GM21528 (cell line): ENCODE measurements at regions not wholly inside any gene's neighbourhood (a gene's known extent, or its start where the extent isn't known, plus 50 kb on each side); places are given as distances from the start of the nearest gene placed in this dataset.
A peak's percentile ranks its signal among the peaks of the same experiment; 100 is the strongest.

Experiments
- ATAC-seq: cut with Tn5 transposase; IDR thresholded peaks from one replicate; pipeline ENCODE4 v1.9.1; 2021; ENCODE audit warnings: mild to moderate bottlenecking, moderate library complexity; ENCODE audit not compliant: unreplicated experiment, low FRiP score

DNA sequence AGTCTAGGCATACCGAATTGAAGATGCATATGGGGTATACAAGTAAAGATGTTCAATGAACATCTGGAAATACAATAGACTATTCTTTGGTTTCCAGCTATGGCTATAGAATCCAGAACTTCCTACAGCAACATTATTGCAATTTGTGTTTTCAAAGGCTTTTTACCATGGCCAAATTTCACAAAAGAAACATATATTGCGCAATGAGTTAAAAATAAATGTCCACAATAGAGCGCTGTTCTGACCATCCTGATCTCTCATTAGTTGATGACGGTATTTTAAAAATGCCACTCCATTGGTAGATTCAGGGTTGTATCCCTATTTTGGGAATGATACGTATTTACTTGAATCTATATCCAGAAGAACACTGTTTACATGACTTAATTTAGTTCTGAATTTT lies 139.2 kb downstream of the LINC00632 start:
- no peak for ATAC-seq

DNA sequence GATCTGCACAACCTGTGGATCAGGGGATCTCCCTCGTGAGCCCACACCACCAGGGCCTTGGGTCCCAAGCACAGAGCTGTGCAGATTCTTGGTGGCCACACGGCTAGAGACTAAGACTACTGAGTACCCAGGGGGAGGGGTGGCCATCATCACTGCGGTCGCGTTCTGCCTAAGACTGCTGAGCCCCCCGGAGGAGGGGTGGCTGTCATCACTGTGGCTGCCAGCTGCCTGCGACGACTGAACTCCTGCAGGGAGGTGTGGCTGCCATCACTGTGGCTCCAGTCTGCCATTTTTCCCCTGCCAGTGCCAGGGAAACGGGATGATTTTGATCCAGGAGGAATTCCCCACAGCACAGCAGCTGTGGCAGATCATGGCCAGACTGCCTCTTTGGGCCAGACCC lies 141.7 kb upstream of the SPANXB1 start:
- ATAC-seq, result no peak

DNA sequence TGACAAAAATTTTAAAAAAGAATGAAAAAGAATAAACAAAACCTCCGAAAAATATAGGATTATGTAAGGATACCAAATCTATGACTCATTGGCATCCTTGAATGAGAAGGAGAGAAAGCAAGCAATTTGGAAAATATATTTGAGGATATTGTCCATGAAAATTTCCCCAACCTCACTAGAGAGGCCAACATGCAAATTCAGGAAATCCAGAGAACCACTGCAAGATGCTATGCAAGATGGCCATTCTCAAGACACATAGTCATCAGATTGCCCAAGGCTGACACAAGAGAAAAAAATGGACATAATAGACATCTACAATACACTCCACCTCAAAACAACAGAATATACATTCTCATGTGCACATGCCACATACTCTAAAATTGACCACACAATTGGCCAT lies 135.9 kb upstream of the SPANXB1 start:
- ATAC-seq, result no peak

DNA sequence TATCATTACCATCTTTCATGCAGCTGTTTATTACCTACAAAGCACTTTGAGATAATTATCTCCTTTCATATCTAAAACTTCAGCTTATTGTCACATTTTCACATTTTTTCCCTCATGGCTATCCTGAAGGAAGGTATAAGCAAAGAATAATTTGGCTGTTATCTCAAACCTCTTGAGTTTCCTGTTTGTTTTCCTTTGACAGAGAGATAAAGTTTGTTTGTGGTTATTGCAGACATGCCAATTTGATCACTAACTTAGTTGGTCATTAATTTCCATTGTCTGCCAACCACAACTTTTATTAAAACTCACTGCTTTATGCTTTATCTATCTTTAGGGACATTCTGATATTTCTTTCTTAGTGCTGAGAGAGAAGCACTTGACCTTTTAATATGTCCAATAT lies 89.8 kb upstream of the SPANXB1 start:
- ATAC-seq, result no peak

DNA sequence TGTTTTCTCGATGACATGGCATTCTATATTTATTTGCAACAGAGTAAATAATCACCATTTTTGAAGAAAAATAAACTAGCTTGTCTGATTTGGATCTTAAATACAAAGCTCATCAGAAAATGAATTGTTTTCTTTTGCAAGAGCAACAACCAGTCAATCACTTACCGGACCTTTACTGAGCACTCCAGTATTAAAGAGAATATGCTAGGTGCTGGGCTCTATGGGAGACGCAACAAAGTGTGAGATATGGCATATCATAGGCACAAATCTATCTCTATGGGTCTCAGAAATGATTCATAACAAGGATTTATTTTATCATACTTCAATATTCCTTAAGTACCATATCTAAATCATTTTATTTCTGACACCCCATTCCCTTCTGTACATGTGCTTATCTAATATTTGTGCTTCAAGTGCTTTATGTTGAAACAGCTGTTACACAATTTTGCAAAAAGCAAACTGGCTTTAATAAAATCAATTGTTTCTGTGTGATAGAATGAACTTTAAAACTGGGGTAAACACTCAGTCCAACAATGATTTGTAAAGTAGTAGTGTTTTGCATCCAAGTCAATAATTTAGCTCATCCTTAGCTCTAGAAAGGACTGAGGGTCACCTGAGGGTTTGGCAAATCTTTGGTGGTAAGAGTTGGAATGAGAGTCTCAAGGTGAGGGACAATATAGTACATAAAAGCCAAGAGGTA lies 88.4 kb upstream of the SPANXB1 start:
- no peak for ATAC-seq

DNA sequence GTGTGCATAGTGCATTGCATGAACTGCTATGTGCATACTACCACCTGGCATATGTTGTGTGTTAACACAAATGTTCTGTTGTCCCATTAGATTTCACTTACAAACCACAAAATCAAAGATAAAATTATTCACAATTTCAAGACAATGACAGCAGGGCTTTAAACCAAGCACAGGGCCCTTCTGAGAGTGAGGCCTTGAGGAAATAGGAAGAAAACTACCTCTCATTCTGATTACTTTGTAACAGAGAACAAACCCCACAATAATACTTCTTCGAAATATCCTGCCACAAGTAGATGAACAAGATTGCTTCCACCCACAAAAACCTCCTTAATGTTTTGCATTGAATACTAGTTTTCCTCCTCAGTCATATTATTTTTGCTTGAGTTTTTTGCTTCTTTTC lies 85.5 kb upstream of the SPANXB1 start:
- ATAC-seq, result no peak

DNA sequence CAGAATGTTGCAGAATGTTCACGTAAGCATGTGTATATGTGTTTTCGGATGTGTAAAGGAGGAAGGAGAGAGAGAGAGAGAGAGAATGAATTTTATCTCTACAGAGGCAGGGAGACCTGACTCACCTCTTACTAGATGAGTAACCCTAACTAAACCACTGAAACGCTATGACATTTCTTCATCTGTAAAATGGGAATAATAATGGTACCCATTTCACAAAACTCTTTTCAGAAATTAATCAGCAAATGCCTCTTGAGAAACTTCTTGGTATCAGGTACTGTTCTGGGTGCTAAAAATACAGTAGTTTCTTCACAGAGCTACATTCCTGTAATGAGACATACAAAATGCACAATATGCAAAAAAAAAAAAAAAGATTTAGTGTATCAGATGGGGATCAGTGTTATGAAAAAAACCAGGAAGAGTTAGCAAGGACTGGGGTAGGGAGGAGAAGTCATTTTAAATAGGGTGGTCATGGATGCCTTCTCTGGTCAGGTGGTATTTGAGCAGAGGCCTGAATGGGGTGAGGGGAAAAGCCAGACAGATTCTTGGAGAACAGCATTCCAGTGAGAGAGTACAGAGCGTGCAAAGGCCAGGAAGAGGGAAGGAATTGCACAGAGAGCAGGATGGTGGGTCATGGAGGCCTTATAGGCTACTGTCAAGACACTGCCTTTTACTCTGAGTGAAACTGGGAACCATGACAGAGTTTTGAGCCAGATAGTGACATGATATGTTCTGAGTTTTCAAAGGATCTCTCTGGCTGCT lies 84.9 kb upstream of the SPANXB1 start:
- no peak for ATAC-seq

DNA sequence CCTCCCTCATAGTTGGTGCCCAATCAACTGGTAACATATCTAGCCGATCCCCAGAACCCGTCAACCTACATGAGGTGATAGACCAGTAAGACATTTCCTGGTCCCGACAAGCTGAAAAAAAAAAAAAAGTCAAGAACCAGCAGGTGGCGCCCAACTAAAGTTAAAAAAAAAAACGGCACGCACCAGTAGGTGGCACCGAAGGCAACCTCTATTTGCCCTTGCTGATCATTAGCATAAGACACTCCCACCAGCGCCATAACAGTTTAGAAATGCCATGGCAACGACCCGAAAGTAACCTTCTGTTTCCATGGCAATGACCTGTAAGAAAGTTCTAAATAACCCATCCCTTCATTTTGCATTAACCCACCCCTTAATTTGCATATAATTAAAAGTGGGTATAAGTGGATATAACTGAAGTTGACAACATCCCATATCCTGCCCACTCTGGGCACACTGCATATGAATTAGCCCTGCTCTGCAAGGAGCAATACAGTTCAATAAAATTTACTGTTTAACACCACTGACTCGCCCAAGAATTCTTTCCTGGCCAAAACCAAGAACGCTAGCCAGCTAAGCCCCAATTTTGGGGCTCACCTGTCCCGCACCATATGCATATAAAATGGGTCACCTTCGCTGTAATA lies 83.9 kb upstream of the SPANXB1 start:
- ATAC-seq, result peak; percentile 85

DNA sequence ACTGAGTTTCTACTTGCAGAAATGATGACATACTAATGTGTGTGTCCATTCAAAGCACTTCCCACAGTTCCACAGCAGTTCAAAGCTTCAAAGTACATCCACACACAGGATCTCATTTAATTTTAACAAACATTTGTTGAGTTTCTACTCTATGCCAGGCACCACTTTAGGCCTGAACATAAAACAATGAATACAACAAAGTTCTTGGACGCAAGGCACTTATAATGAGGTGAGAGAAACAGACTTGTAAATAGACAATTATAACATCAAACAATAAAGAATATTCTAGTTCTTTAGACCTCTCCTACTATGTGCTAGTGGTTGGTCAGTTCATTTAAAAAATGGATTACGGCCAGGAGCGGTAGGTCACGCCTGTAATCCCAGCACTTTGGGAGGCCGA lies 82.0 kb upstream of the SPANXB1 start:
- ATAC-seq, result no peak

DNA sequence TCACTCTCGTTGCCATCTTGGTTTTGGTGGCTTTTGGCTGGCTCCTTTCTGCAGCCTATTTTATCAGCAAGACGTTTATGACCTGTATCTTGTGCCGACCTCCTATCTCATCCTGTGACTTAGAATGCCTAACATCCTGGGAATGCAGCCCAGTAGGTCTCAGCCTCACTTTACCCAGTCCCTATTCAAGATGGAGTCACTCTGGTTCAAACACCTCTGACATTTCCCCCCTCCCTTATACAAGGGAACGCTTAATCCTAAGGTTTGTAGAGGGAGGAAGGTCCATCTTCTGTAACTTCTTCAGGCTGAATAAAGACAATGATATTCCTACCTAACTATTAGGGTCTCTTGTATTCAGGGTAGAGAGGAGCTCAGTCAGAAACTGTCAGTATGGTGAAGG lies 79.3 kb upstream of the SPANXB1 start:
- ATAC-seq, result no peak

DNA sequence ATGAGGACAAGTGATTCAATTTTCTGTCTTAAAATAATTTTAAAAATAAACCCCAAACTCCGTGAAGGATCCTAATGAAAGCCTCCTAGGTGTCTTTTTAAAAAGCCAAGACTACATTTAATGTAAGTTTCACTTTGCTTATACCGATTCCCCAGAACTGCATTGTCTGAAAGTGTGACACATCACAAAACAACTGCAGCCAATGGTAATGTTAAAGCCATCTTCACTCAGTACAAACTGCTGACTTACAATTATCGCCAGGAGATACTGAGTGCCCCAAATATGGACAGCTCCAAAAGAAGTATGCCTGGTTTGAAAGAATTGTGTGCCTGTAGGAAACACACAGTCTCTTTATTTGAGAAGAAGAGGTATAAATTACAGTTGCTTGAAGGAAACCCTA lies 73.7 kb upstream of the SPANXB1 start:
- no peak for ATAC-seq

DNA sequence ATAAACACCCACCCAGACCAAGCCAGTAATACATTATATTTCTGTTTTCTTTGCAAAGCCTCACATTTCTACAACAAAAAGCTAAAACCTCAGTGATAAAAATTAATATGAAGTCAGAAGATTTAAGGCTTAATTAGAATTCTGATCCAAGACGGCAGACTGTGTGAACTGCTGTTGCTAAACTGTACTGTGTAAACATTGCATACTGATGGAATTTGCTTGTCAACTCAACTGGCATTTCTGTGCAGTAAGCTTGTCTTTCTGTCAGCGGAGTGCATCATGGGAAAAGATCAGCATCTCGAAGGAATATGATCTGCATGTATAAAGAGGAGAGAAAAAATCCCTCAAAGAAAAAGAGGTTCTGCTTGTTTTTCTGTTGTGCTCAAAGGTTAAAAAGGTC lies 69.4 kb upstream of the SPANXB1 start:
- ATAC-seq, result no peak

DNA sequence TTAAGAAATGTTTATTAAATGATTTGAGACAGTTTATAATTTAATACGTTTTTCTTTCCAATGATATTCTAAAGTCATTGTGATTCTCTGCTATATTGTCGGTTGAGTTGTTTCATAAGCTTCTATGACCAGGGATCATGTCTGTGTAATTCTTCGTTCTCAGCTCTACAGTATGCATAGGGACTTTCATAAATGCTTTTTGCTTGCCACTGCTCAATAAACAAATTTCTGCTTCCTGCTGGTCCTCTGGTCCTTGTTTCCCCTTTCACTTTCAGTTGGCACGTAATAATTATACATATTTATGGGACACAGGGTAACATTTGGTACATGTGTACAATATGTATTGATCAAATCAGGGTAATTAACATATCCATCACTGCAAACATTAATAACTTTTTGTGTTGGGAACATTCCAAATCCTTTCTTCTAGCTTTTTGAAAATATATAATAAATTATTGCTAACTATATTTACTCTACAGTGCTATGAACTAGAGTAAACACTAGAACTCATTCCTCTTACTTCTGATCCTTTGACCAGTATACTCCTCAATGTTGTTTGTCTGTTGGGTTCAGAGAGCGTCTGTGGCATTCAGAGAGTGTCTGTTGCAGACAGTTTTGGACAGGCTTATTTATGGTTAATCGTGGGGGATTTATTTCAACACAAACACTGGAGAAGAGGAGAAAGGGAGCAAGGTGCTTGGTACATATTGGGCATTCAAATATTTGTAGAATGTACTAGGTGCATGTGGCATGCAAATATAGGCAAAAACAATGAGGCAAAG lies 68.3 kb upstream of the SPANXB1 start:
- ATAC-seq, result no peak

DNA sequence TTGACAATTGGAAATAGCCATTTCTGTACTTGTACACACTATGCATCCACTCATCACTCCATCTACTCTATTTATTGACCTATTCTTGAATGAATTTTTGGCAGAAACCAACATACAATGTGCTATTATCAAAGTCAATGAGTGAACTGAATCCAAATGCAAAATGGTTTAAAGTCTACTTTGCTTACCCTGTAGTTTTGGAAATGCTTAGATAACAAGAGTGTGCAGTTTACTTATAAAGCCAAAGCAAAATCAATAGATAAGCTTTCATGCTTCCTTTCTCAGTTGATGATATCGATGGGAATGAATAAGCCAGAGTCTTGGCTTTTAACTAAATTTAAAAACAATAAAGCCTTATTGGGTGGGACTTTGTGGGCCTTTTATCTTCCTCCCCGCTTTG lies 58.9 kb upstream of the SPANXB1 start:
- ATAC-seq, result no peak

DNA sequence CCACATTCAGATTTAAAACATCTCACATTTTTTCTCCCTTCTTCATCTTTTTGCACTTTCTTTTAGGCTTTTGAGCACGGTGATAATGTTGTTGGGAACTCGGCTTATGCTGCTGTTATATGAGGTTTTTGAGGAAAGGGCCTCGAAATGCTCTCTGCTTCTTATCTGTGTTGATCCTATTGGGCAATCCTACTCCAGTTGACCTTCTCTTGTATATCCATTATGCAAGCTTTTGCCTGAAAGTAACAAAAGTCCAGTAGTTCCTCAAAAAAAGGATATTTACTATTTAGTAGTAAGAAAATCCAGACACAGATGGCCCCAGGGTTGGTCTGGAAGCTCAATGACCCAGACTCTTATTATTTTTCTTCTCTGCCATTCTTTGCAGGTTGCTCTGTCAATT lies 57.7 kb upstream of the SPANXB1 start:
- no peak for ATAC-seq

DNA sequence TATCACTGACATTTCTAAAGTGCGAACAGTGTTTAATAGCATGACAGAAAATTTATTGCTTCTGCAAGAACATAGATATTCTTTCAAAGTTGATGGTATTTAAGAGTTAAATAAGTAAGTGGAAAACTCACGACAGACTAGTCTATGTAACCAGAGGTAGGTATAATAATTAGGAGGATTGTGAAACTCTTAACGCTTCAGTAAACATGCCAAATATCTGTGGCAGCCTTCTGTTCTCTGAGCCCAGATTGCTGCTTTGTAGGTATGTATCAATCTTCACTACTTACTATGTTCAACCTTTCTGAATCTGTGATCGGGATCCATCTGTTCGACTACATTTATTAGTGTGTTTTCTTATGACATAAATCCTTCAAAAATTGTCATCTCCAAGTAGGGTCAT lies 53.6 kb upstream of the SPANXB1 start:
- ATAC-seq, result no peak

DNA sequence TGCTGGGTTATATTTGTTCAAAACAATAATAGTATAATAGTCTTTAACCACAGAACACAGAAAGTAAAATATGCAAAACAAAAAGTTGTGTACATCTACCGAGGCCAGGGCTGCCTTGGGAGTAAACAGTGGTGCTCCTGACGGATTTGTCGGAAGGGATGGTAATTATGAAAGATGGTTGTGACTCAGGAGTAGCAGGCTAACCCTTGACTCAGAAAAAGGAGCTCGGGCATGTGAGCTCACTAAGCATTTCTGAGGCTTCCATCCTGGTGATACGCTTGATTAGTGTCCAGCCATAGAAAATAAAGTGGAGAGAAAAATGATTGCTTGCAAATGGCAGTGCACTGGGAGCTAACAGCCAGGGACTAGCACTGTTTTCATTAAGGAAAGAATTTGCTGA lies 53.2 kb upstream of the SPANXB1 start:
- no peak for ATAC-seq
